ENCODE measurements at regions not wholly inside any gene's neighbourhood (a gene's known extent, or its start where the extent isn't known, plus 50 kb on each side); places are given as distances from the start of the nearest gene placed in this dataset.

- no peak for DNase-seq (ENCODE audit: low read depth, low spot score)
Observed at GRCh38 chr4:41455206-41455605, 82.8 kb upstream of the LIMCH1 start.

- DNase-seq (ENCODE audit: low read depth, low spot score) = no peak
Observed at GRCh38 chr4:41456559-41457101, 81.3 kb upstream of the LIMCH1 start.

- no peak for DNase-seq (ENCODE audit: low read depth, low spot score)
Observed at GRCh38 chr4:41458689-41459088, 79.3 kb upstream of the LIMCH1 start.

GRCh38 chr4:41460641-41461040, 77.3 kb upstream of the LIMCH1 start:
- DNase-seq (ENCODE audit: low read depth, low spot score) = no peak

- no peak for DNase-seq (ENCODE audit: low read depth, low spot score)
Observed at GRCh38 chr4:41461780-41462307, 76.1 kb upstream of the LIMCH1 start.

- no peak for DNase-seq (ENCODE audit: low read depth, low spot score)
Observed at GRCh38 chr4:41465146-41465761, 72.7 kb upstream of the LIMCH1 start.

GRCh38 chr4:41466249-41466648, 71.7 kb upstream of the LIMCH1 start:
- DNase-seq (ENCODE audit: low read depth, low spot score) = no peak

GRCh38 chr4:41468122-41468521, 69.8 kb upstream of the LIMCH1 start:
- no peak for DNase-seq (ENCODE audit: low read depth, low spot score)

- DNase-seq (ENCODE audit: low read depth, low spot score) = no peak
Observed at GRCh38 chr4:41471126-41472071, 66.6 kb upstream of the LIMCH1 start.

GRCh38 chr4:41472081-41472480, 65.9 kb upstream of the LIMCH1 start:
- DNase-seq (ENCODE audit: low read depth, low spot score) = no peak

- DNase-seq (ENCODE audit: low read depth, low spot score) = no peak
Observed at GRCh38 chr4:41473176-41473575, 64.8 kb upstream of the LIMCH1 start.

GRCh38 chr4:41475402-41475801, 62.6 kb upstream of the LIMCH1 start:
- DNase-seq (ENCODE audit: low read depth, low spot score) = no peak

- no peak for DNase-seq (ENCODE audit: low read depth, low spot score)
Observed at GRCh38 chr4:41476310-41476885, 61.6 kb upstream of the LIMCH1 start.

- DNase-seq (ENCODE audit: low read depth, low spot score) = no peak
Observed at GRCh38 chr4:41477181-41477905, 60.6 kb upstream of the LIMCH1 start.

GRCh38 chr4:41478518-41478917, 59.4 kb upstream of the LIMCH1 start:
- DNase-seq (ENCODE audit: low read depth, low spot score) = no peak

- DNase-seq (ENCODE audit: low read depth, low spot score) = no peak
Observed at GRCh38 chr4:41480896-41481311, 57.1 kb upstream of the LIMCH1 start.

- DNase-seq (ENCODE audit: low read depth, low spot score) = no peak
Observed at GRCh38 chr4:41483771-41484170, 54.2 kb upstream of the LIMCH1 start.

- DNase-seq (ENCODE audit: low read depth, low spot score) = no peak
Observed at GRCh38 chr4:41485041-41485440, 52.9 kb upstream of the LIMCH1 start.

- DNase-seq (ENCODE audit: low read depth, low spot score) = no peak
Observed at GRCh38 chr4:41487868-41488440, 50.0 kb upstream of the LIMCH1 start.
